Immature natural killer cell (primary cell): ENCODE measurements at regions not wholly inside any gene's neighbourhood (a gene's known extent, or its start where the extent isn't known, plus 50 kb on each side); places are given as distances from the start of the nearest gene placed in this dataset.
"Not testable (repeated sequence)": the region's sequence is repeated elsewhere in the genome, so short reads cannot be mapped to it uniquely, and the experiment has no call there.

Experiments used
- DNase-seq, 3 donors: peaks; one replicate each; pipeline ENCODE4 v3.0.0; 2022; ENCODE audit warnings: mixed read lengths in 1 of 3
- H3K27ac Mint-ChIP-seq, 6 donors: one replicate each; pipeline ENCODE4 v1.8.0; 2020; ENCODE audit warnings: mixed read lengths in 6 of 6, mild to moderate bottlenecking in 5 of 6, inconsistent platforms in 4 of 6, moderate library complexity in 3 of 6
- H3K27me3 Mint-ChIP-seq, 3 donors: one replicate each; pipeline ENCODE4 v1.8.0; 2020 to 2021; ENCODE audit warnings: low read depth in 3 of 3, mild to moderate bottlenecking in 3 of 3, mixed read lengths in 3 of 3, moderate library complexity in 3 of 3, inconsistent platforms in 1 of 3
- H3K36me3 Mint-ChIP-seq, 3 donors: one replicate each; pipeline ENCODE4 v1.8.0; 2020; ENCODE audit warnings: mixed read lengths in 3 of 3, inconsistent platforms in 2 of 3, mild to moderate bottlenecking in 2 of 3
- H3K4me1 Mint-ChIP-seq, 2 donors: one replicate each; pipeline ENCODE4 v1.8.0; 2020; ENCODE audit warnings: inconsistent platforms in 2 of 2, mild to moderate bottlenecking in 2 of 2, mixed read lengths in 2 of 2, moderate library complexity in 1 of 2
- H3K4me3 Mint-ChIP-seq, 5 donors: one replicate each; pipeline ENCODE4 v1.8.0; 2020; ENCODE audit warnings: mild to moderate bottlenecking in 5 of 5, mixed read lengths in 5 of 5, inconsistent platforms in 3 of 5, moderate library complexity in 3 of 5
- H3K9me3 Mint-ChIP-seq, 6 donors: one replicate each; pipeline ENCODE4 v1.8.0; 2020; ENCODE audit warnings: mild to moderate bottlenecking in 6 of 6, mixed read lengths in 6 of 6, inconsistent platforms in 4 of 6, moderate library complexity in 3 of 6

- H3K4me1 Mint-ChIP-seq, H3K4me3 Mint-ChIP-seq, H3K9me3 Mint-ChIP-seq, H3K27ac Mint-ChIP-seq, H3K36me3 Mint-ChIP-seq, H3K27me3 Mint-ChIP-seq, DNase-seq: not testable (repeated sequence)
Measured at GRCh38 chr3:10109-10996, 186.2 kb upstream of the CHL1 start.

- Mint-ChIP-seq H3K36me3 (no peaks in the 10 kb centered on the region), H3K4me1 (no peaks in the 10 kb centered on the region), H3K27me3 (peaks cover 0 to 10% (median 3%) of the 10 kb centered on the region in 3 donors), H3K4me3 (peak overlapping the region in 2 of 5 donors; percentile 42 to 84), H3K9me3 (peaks cover 0 to 5% (median 0%) of the 10 kb centered on the region in 6 donors), H3K27ac (peak overlapping the region in 2 of 6 donors; percentile 16 to 81)
- DNase-seq = no peak
Measured at GRCh38 chr3:11734-12133, 184.8 kb upstream of the CHL1 start.

GRCh38 chr3:14652-15051, 181.9 kb upstream of the CHL1 start:
- H3K36me3 Mint-ChIP-seq = no peaks in the 10 kb centered on the region
- no peak overlapping the region for H3K4me3 Mint-ChIP-seq
- no peak for DNase-seq
- no peaks in the 10 kb centered on the region for H3K4me1 Mint-ChIP-seq
- no peak overlapping the region for H3K27ac Mint-ChIP-seq
- peaks cover 0 to 10% (median 3%) of the 10 kb centered on the region in 3 donors for H3K27me3 Mint-ChIP-seq
- peaks cover 0 to 5% (median 0%) of the 10 kb centered on the region in 6 donors for H3K9me3 Mint-ChIP-seq

- H3K27ac Mint-ChIP-seq = no peak overlapping the region
Measured at GRCh38 chr3:16366-16765, 180.2 kb upstream of the CHL1 start.

GRCh38 chr3:20421-20820, 176.1 kb upstream of the CHL1 start:
- Mint-ChIP-seq H3K9me3 (peaks cover 0 to 4% (median 0%) of the 10 kb centered on the region in 6 donors), H3K27ac (no peak overlapping the region)

More at GRCh38 chr3:16366-16765, 180.2 kb upstream of the CHL1 start:
- Mint-ChIP-seq H3K4me3 (no peak overlapping the region), H3K36me3 (no peaks in the 10 kb centered on the region), H3K27me3 (peaks cover 0 to 10% (median 3%) of the 10 kb centered on the region in 3 donors), H3K4me1 (no peaks in the 10 kb centered on the region), H3K9me3 (peaks cover 0 to 5% (median 2%) of the 10 kb centered on the region in 6 donors)
- DNase-seq = no peak

GRCh38 chr3:24006-24405, 172.6 kb upstream of the CHL1 start:
- no peaks in the 10 kb centered on the region for H3K4me1 Mint-ChIP-seq
- no peak for DNase-seq
- H3K27me3 Mint-ChIP-seq = peaks cover 0 to 10% (median 0%) of the 10 kb centered on the region in 3 donors
- peaks cover 0 to 4% (median 0%) of the 10 kb centered on the region in 6 donors for H3K9me3 Mint-ChIP-seq
- no peak overlapping the region for H3K4me3 Mint-ChIP-seq
- H3K27ac Mint-ChIP-seq = no peak overlapping the region
- H3K36me3 Mint-ChIP-seq = no peaks in the 10 kb centered on the region

More at GRCh38 chr3:20421-20820, 176.1 kb upstream of the CHL1 start:
- DNase-seq = no peak
- Mint-ChIP-seq H3K4me1 (no peaks in the 10 kb centered on the region), H3K36me3 (no peaks in the 10 kb centered on the region), H3K4me3 (no peak overlapping the region), H3K27me3 (peaks cover 0 to 3% (median 0%) of the 10 kb centered on the region in 3 donors)

- H3K9me3 Mint-ChIP-seq = peaks cover 0 to 4% (median 0%) of the 10 kb centered on the region in 6 donors
- H3K27ac Mint-ChIP-seq = no peak overlapping the region
- H3K4me1 Mint-ChIP-seq = no peaks in the 10 kb centered on the region
- H3K36me3 Mint-ChIP-seq = no peaks in the 10 kb centered on the region
- no peak for DNase-seq
- no peak overlapping the region for H3K4me3 Mint-ChIP-seq
- H3K27me3 Mint-ChIP-seq = peaks cover 0 to 12% (median 0%) of the 10 kb centered on the region in 3 donors
Measured at GRCh38 chr3:25056-25455, 171.5 kb upstream of the CHL1 start.

- not testable (repeated sequence) for H3K27me3 Mint-ChIP-seq, H3K4me3 Mint-ChIP-seq, H3K36me3 Mint-ChIP-seq, H3K9me3 Mint-ChIP-seq, DNase-seq, H3K27ac Mint-ChIP-seq, H3K4me1 Mint-ChIP-seq
Measured at GRCh38 chr3:35985-36384, 160.6 kb upstream of the CHL1 start.

GRCh38 chr3:42871-43744, 153.5 kb upstream of the CHL1 start:
- H3K36me3 Mint-ChIP-seq, H3K27ac Mint-ChIP-seq, H3K4me3 Mint-ChIP-seq, H3K4me1 Mint-ChIP-seq, H3K9me3 Mint-ChIP-seq, H3K27me3 Mint-ChIP-seq, DNase-seq: not testable (repeated sequence)

GRCh38 chr3:44028-44676, 152.4 kb upstream of the CHL1 start:
- Mint-ChIP-seq H3K27me3 (peaks cover 3 to 7% (median 6%) of the 10 kb centered on the region in 3 donors), H3K4me3 (no peak overlapping the region), H3K36me3 (no peaks in the 10 kb centered on the region), H3K27ac (no peak overlapping the region), H3K4me1 (no peaks in the 10 kb centered on the region), H3K9me3 (peaks cover 0 to 8% (median 0%) of the 10 kb centered on the region in 6 donors)
- DNase-seq = no peak

GRCh38 chr3:44941-45340, 151.6 kb upstream of the CHL1 start:
- H3K27ac Mint-ChIP-seq, DNase-seq, H3K27me3 Mint-ChIP-seq, H3K4me1 Mint-ChIP-seq, H3K9me3 Mint-ChIP-seq, H3K36me3 Mint-ChIP-seq, H3K4me3 Mint-ChIP-seq: not testable (repeated sequence)

- Mint-ChIP-seq H3K36me3 (no peaks in the 10 kb centered on the region), H3K27me3 (peaks cover 0 to 7% (median 3%) of the 10 kb centered on the region in 3 donors), H3K4me3 (no peak overlapping the region), H3K27ac (no peak overlapping the region), H3K9me3 (peaks cover 0 to 13% (median 0%) of the 10 kb centered on the region in 6 donors), H3K4me1 (no peaks in the 10 kb centered on the region)
- DNase-seq = no peak
Measured at GRCh38 chr3:46576-46975, 150.0 kb upstream of the CHL1 start.

- not testable (repeated sequence) for H3K27ac Mint-ChIP-seq, H3K4me1 Mint-ChIP-seq, DNase-seq, H3K9me3 Mint-ChIP-seq, H3K36me3 Mint-ChIP-seq, H3K4me3 Mint-ChIP-seq, H3K27me3 Mint-ChIP-seq
Measured at GRCh38 chr3:53441-53840, 143.1 kb upstream of the CHL1 start.
